Right lobe of liver (tissue), 6 donors: ENCODE measurements at regions not wholly inside any gene's neighbourhood (a gene's known extent, or its start where the extent isn't known, plus 50 kb on each side); places are given as distances from the start of the nearest gene placed in this dataset.

Experiments used
- ATAC-seq, 4 donors: fragments of 200-7000 bp; cut with Tn5 transposase; one replicate each; pipeline ENCODE4 v1.9.1; 2020; ENCODE audit warnings: mild to moderate bottlenecking in 4 of 4, moderate library complexity in 4 of 4
- DNase-seq, 3 donors: peaks; one replicate each; pipeline ENCODE4 v3.0.0-alpha.2; 2020
- H3K27ac ChIP-seq, 3 donors: fragments of 200-600 bp; one replicate each; pipeline ENCODE4 v1.8.0; 2022
- H3K27me3 ChIP-seq, 2 donors: fragments of 200-600 bp; one replicate each; pipeline ENCODE4 v1.8.0; 2022
- H3K36me3 ChIP-seq, 4 donors: fragments of 200-600 bp; sonication (generic) in 1 of 4; one replicate each; pipeline versions ENCODE4 v1.5.1 to v1.8.0; 2017 to 2022; ENCODE audit warnings: control low read depth in 1 of 4
- H3K4me1 ChIP-seq, 4 donors: fragments of 200-600 bp; sonication (generic) in 1 of 4; one replicate each; pipeline versions ENCODE4 v1.5.1 to v1.8.0; 2017 to 2022; ENCODE audit warnings: control low read depth in 1 of 4
- H3K4me3 ChIP-seq, 3 donors: fragments of 200-600 bp; one replicate each; pipeline ENCODE4 v1.8.0; 2022
- H3K9me3 ChIP-seq, 4 donors: fragments of 200-600 bp; sonication (generic) in 1 of 4; one replicate each; pipeline versions ENCODE4 v1.5.1 to v1.8.0; 2017 to 2022; ENCODE audit warnings: control low read depth in 1 of 4
- CTCF ChIP-seq, 4 donors: fragments of 200-600 bp in 3 of 4; fragments of 450-650 bp in 1 of 4; IDR thresholded peaks; one replicate each; pipeline versions ENCODE4 v1.5.1 to v1.8.0; 2016 to 2022; ENCODE audit warnings: antibody characterized with exemption in 4 of 4, mild to moderate bottlenecking in 2 of 4
- POLR2A ChIP-seq: fragments of 450-650 bp; IDR thresholded peaks from one replicate; pipeline ENCODE4 v1.6.1; 2017; ENCODE audit warnings: antibody characterized with exemption, mild to moderate bottlenecking
- whole genome bisulfite sequencing: methylation state at CpG from one replicate; pipeline ENCODE4 v1.1.6; 2018; ENCODE audit warnings: low coverage, low lambda C conversion rate; ENCODE audit not compliant: insufficient coverage; ENCODE audit errors: missing lambda C conversion rate; 5-methylcytosine and 5-hydroxymethylcytosine counted together
- intact Hi-C, 2 donors: fragments of 100-400 bp; cut with DNase I; formaldehyde crosslinking; loops; one replicate each; pipeline versions ENCODE4 v1.11.2 to v1.14.1; 2022
- donor health status: DM: no; HTN: yes; CAD: no.
- donor health status: DM: no; HTN: no; CAD: no.
- donor health status: DM: no; HTN: no; CAD: no.
- donor health status: DM: no; HTN: yes; CAD: no.
- donor health status: DM: no; HTN: yes; CAD: no.

GRCh38 chr18:24805156-24805555, 344.7 kb downstream of the HRH4 start:
- no peaks in the 10 kb centered on the region for H3K9me3 ChIP-seq
- ATAC-seq (no peak), DNase-seq (no peak)
- TF ChIP-seq POLR2A (no peak), CTCF (IDR thresholded peaks at IDR 0.05) (no peak)
- no peaks in the 10 kb centered on the region for H3K4me1 ChIP-seq
- H3K27me3 ChIP-seq: no peaks in the 10 kb centered on the region
- no peak overlapping the region for H3K4me3 ChIP-seq
- intact Hi-C loops: no loop called here
- H3K27ac ChIP-seq: no peak overlapping the region
- no peaks in the 10 kb centered on the region for H3K36me3 ChIP-seq
- WGBS: 74% methylated on average over 5 of the region's 5 CpGs

DNA sequence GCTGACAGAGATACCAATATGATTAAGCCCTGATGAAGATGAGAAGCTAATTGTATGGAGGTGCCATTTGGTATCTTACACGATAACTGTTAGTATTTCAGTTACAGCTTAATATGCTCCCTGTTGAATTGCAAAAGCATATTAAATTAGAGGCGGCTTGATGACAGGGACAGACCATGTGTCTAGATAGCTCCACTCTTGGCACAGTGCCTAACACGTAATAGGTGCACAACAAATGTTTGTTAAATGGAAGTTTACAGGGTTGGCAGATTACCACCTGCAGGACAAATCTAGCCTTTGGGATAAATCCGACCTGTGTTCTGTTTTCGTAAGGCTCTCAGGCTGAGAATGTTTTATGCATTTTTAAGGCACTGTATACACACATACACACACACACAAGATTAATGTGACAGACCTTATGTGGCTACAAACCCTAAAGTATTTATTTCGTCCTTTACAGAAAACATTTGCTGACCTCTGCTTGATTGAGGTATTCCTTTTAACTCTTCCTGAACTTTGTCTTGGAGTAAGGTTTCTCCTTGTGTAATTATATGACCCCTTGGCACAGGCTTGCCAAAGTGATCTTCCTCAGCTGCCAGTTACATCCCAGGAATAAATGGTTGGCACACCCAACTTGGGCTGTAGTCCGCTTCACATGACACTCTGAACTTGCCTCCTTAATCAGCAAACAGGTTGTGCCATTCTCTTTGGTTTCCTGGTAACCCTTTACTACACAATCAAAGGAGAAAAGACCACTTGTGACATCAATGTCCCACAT, 348.9 kb downstream of the HRH4 start:
- TF ChIP-seq POLR2A (no peak), CTCF (IDR thresholded peaks at IDR 0.05) (no peak)
- DNase-seq: no peak

GRCh38 chr18:24810561-24811305, 350.3 kb downstream of the HRH4 start:
- 58% methylated on average over 9 of the region's 9 CpGs for WGBS
- ATAC-seq: no peak
- no peak overlapping the region for H3K27ac ChIP-seq
- TF ChIP-seq POLR2A: no peak
- TF ChIP-seq CTCF (IDR thresholded peaks at IDR 0.05): no peak
- no peaks in the 10 kb centered on the region for H3K9me3 ChIP-seq
- no peaks in the 10 kb centered on the region for H3K4me1 ChIP-seq
- no peak for DNase-seq
- no peaks in the 10 kb centered on the region for H3K27me3 ChIP-seq
- intact Hi-C loops: no loop called here
- H3K36me3 ChIP-seq: no peaks in the 10 kb centered on the region
- no peak overlapping the region for H3K4me3 ChIP-seq

More for the DNA sequence above, 348.9 kb downstream of the HRH4 start:
- Histone ChIP-seq H3K4me3 (no peak overlapping the region), H3K36me3 (no peaks in the 10 kb centered on the region), H3K27me3 (no peaks in the 10 kb centered on the region), H3K9me3 (no peaks in the 10 kb centered on the region), H3K4me1 (no peaks in the 10 kb centered on the region), H3K27ac (no peak overlapping the region)
- intact Hi-C loops: no loop called here
- 49% methylated on average over 7 of the region's 7 CpGs for WGBS
- ATAC-seq: no peak

DNA sequence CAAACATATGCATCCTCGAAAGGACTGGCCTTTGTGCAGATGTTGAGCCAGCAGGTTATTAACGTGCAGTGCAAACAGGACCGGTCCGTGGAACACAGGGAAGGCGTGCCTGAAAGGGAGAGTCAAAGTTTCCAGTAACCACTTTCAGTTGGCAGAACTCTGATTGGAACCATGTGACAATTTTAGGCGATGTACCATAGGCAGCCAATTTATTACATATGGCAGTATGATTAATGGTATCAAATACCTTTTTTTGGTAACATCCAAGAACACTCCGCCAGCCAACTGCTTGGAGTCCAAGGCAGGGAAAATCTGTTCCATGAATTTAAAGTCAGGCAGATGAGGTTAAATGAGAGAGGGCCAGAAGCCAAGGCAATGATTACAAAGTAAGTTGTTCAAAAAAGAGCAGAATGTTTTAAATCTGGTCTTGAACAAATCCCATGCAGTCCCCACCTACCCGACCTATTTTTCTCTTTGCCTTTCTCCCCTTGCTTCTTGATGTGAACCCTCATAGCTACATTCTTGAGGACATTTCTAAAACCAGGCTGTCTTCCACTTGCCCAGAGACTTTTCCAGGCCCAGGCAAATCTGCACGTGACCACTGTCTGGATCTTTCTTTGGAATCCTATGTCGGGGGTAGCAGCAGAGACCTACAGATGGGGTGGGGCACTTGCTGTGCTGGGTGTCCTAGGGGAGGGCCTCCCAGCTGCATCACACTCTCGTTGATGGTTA, 351.7 kb downstream of the HRH4 start:
- no peak overlapping the region for H3K4me3 ChIP-seq
- no peaks in the 10 kb centered on the region for H3K4me1 ChIP-seq
- no peak overlapping the region for H3K27ac ChIP-seq
- 47% methylated on average over 8 of the region's 11 CpGs for WGBS
- intact Hi-C loops: no loop called here
- DNase-seq (no peak), ATAC-seq (no peak)
- no peaks in the 10 kb centered on the region for H3K36me3 ChIP-seq
- TF ChIP-seq CTCF (IDR thresholded peaks at IDR 0.05): no peak
- TF ChIP-seq POLR2A: no peak
- H3K27me3 ChIP-seq: no peaks in the 10 kb centered on the region
- H3K9me3 ChIP-seq: no peaks in the 10 kb centered on the region
